Erythroblast (primary cell): ENCODE measurements at regions not wholly inside any gene's neighbourhood (a gene's known extent, or its start where the extent isn't known, plus 50 kb on each side); places are given as distances from the start of the nearest gene placed in this dataset.

Experiments used
- DNase-seq, 2 experiments: peaks; one replicate each; lab custom pipeline; 2025; lab: John Stamatoyannopoulos, UW
- GATA1 ChIP-seq: IDR thresholded peaks from 2 replicates; pipeline ENCODE4 v1.6.1; 2011; ENCODE audit warnings: low read depth, mild to moderate bottlenecking, control low read depth, low read length, moderate library complexity
- POLR2A ChIP-seq: IDR thresholded peaks from 2 replicates; pipeline ENCODE4 v1.6.1; 2011; ENCODE audit warnings: mild to moderate bottlenecking, low read length

DNA sequence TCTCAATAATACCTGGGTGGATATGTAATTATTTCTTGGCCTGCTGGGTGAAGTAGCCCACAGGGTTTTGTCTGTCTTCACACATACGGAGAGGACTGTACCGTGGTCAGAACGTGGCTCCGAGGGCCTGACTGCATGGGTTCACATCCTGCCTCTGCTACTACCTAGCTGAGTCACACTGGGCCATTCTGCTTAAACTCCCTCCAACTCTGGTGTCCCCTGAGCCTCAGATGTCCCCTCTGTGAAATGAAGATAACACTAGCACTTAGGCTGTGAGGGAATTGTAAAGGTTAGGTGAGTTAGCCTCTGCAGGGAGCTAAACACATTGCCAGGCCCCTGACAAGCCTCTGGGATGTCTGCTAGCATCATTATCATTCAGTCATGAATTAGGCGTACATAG lies 120.1 kb upstream of the NABP1 start:
- no peak for TF ChIP-seq GATA1
- no peak for TF ChIP-seq POLR2A
- peak in 1 of 2 experiments; percentile 44 for DNase-seq

DNA sequence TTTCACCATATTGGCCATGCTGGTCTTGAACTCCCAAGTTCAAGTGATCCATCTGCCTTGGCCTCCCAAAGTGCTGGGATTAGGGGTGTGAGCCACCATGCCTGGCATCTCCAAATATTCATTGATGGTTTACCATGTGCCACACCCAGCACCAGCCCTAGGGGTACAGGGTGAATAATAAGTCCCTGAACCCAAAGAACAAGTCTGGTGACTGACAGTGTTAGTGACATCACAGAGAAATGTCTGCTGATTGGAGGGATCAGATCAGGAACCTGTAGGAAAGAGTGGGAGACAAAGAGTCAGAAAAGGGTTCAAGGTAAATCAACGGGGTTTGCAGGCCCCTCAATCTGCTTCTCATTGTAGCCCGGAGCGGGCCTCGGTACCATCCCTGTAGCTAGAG lies 118.4 kb upstream of the NABP1 start:
- TF ChIP-seq GATA1 (no peak), POLR2A (no peak)
- no peak for DNase-seq

DNA sequence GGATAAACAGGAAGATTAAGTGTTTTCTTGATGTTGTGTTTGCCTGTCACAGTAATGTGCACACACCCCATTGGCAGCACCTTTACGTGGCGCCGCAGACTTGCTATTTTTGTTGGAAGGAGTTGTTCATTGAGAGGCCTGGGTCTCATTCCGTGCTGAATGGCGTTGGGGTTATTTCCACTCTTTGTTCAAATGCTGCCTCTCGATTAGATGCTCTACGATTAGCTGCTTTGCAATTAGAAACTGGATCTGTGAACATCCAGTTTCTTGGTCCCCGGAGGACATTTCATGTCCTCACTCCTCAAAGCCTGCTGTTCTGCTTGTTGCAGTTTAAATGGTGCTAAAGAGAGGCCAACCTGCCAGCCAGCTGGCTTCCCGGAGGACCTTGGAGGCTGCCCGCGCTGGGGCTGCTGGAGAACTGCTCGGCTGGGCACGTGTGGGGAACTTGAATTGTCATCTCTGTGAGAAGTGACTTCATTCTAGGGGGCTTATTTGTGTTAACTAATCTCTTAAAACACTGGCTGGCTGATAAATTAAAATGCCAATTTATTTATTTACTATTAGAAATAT lies 117.4 kb upstream of the NABP1 start:
- DNase-seq: no peak
- TF ChIP-seq POLR2A: no peak
- TF ChIP-seq GATA1: no peak

DNA sequence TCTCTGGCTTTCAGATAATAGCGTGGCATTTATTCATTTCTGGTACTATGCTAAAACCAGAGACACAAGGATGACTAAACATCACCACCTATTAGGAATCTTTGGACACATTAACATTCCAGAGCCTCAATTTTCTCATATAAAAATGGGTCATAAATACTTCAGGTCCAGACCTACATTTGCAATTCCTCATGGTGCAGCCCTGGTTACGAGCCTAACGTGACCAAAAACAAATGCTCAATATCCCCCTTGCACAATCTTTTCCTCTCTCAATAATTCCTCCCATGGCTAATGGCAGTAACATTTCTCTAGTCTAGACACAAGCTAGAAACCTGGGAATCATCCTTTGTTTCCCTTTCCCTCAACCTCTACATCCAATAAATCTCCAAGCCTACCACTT lies 112.8 kb upstream of the NABP1 start:
- DNase-seq: no peak
- TF ChIP-seq GATA1 (no peak), POLR2A (no peak)

DNA sequence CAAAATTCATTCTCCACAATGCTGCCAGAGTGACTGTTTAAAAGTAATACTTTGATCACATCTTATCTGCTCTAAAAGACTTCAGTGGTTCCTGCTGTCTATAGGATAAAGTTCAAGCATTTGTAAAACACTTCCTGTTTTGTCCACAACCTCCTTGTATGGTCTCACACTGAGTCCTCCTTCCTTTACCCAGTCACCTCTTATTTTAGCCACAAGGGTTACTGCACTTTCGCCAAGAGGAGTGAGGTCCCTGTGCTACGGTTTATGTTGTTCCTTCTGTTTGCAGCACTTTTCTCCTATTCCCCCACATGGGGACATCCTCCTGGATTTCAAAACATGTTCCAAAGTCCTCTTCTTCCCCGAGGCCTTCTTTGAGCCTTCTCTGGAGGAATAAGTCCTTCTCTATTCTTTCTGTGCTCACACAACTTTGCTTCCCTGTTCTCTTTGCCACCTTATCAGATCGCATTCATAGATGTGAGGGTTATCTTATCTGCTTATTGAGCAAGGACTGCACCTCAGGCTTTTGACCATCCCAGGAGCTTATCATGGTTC lies 112.2 kb upstream of the NABP1 start:
- TF ChIP-seq POLR2A (no peak), GATA1 (no peak)
- peak; percentile 47 to 75 for DNase-seq

DNA sequence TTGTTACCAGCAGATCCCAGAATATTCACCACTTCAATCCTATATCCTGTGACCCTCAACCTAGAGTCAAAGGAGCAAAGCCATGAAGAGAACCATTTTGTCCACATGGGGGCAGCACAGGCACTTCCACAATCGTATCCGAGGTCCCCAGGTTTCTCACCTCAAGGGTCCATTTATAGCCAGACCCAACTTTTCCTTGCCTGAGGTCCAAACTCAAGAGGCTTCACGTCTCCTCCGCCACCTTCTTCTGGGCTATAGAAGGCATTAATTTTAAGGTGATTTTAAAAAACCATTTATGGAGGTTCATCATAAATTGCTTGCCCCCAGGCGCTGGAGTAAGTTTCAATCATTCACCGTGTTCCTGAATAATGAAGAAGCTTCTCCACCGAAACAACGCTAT lies 111.6 kb upstream of the NABP1 start:
- peak; percentile 79 to 88 for DNase-seq
- TF ChIP-seq POLR2A: no peak
- TF ChIP-seq GATA1: no peak

DNA sequence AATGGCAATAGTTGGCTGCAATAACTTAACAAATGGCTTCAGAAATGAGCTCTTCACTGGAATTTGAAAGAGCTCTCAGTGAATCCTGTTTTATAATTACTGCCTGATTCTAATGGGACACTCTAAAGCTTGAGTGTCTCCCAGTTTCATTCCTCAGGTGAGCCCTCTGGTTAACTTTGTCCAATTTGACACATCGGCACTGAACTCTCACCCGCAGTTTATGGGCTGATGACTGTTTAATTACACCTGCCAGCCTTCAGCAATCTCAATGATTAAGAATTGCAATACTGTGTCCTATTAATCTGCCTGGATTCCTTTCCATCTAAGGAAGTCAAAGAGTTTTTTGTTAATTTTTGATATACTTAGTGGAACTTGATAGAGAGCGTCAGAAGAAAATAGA lies 110.7 kb upstream of the NABP1 start:
- TF ChIP-seq POLR2A (no peak), GATA1 (no peak)
- DNase-seq: no peak

DNA sequence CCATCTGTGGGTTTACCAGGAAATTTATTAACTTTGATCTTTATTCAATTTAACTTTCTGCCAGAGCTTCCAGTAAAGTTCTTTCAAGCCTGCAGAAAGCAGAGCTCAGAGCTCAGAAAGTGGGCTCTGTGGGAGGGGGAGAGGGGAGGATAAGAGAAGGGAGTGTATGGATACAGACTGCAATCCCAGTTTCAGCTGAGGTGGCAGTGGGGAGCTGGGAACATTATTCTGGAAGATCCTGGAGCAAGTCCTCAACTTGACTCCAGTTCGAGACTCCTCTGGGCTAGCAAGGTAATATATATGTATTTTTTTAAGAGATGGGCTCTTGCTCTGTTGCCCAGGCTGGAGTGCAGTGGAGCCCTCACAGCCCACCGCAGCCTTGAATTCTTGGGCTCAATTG lies 108.9 kb upstream of the NABP1 start:
- TF ChIP-seq GATA1 (no peak), POLR2A (no peak)
- no peak for DNase-seq

DNA sequence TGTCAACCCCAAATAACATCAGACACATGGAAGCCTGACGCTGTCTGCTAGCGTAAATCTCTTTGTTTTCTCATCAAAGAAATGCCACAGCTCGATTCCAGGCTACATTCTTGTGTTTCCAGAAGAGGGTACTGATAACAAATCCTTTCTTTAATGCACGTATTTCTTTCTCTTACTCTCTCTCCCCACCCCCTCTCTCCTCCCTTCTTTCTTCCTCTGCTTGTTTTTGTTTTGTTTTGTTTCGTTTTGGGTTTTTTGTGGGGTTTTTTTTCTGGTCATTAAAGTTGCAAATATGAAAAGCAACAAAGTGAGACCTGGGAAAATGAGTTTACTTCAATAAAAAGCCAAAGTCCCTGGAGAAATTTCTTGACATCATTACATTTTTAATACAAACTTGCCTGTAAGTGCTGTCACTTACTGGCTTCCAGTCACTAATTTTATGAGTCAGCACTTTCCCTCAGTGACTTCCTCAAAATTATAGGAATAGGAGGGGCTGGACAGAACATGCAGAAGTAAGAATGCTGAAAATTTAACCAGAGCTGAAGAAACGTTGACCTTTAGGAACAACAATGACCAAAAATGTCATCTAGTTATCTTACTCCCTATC lies 106.7 kb upstream of the NABP1 start:
- TF ChIP-seq GATA1 (no peak), POLR2A (no peak)
- DNase-seq: peak; percentile 67 to 77

DNA sequence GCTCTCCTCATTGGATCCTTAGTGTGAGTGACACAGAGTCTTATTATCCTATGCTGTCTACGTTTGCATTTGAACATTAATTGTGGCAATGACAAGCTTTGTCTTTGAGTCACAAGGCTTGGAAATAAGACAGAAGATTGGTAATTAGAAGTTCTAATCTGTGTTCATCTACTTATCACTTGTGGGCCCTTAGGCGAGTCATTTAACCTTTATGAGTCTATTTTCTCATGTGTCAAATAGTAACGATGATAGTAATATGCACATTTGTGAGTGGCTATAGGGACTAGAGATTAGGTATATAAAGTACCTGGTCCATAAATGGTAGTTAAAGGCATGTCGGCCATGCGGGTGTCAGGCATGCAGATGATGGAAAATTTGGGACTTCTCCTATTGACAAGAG lies 105.6 kb upstream of the NABP1 start:
- no peak for TF ChIP-seq POLR2A
- TF ChIP-seq GATA1: no peak
- no peak for DNase-seq

DNA sequence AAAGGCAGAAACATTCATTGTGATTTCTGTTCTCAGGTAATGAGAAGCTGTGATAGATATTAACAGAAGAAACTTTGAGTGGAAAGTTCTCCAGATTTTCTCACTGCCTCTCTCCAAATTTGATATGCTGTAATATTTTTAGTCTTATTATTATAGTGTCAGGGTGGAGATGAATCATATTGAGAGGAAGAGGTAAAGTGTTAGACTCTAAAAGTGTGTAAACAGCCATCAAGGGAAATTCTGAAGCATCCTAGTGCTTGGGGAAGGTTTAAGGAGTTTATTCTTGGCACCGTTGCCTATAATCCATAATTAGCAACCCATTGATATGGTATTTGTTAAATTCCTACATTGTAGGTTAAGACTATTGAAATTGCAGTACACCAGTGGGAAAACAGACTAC lies 104.7 kb upstream of the NABP1 start:
- no peak for DNase-seq

DNA sequence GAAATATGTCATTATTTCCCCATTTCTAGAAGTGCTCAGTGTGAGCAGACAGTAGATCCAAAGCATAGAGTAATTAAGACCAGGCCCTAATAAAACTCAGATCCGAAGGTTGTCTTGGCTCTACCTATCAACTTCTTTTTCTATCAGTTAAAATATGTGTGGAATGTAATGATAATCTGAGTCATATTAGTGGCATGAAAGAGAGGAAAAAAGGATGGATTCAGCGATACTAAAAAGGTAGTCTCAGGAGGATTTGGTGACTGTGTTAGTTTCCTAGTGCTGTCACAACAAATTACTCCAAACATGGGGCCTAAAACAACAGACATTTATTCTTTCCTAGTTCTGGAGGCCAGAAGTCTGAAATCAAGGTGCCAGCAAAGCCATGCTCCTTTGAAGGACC lies 103.7 kb upstream of the NABP1 start:
- no peak for DNase-seq
- no peak for TF ChIP-seq GATA1
- TF ChIP-seq POLR2A: no peak

More for the DNA sequence above, 104.7 kb upstream of the NABP1 start:
- no peak for TF ChIP-seq POLR2A
- no peak for TF ChIP-seq GATA1

DNA sequence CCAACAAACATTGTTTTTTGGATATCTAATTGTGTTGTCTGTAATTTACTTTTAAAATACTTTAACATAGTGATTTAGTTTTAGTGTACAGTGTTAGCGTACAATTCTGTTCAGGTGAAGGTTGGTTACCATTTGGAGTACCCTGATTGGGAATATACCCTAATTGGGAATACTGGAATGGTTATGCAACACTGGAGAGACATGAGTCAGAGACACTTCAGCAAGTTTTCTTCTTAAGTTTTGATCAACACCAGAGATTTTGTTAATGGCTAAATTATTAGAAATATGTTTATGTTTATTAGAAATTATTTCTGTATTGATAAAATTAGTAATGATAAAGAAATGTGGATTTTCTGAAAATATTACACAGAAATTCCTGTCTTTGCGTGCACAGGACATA lies 100.3 kb upstream of the NABP1 start:
- no peak for DNase-seq
- TF ChIP-seq POLR2A (no peak), GATA1 (no peak)

DNA sequence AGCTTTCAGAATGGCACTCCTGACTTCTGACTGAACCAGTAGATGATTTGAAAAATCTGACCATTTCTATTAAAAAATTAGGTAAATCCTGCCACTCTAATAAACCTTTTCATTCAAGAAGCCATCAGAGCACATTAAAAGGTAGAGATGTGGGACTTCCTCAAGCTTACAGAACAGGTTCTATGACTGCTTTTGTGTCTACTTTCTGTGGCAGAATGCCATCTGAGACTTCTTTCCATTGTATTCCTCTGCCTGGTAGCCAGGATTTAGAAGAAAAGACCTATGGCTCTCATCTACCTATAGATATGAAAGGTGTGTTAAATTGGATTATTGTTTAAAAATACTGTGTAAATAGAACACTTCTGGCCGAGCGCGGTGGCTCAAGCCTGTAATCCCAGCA lies 99.9 kb upstream of the NABP1 start:
- no peak for TF ChIP-seq GATA1
- TF ChIP-seq POLR2A: no peak
- DNase-seq: no peak

DNA sequence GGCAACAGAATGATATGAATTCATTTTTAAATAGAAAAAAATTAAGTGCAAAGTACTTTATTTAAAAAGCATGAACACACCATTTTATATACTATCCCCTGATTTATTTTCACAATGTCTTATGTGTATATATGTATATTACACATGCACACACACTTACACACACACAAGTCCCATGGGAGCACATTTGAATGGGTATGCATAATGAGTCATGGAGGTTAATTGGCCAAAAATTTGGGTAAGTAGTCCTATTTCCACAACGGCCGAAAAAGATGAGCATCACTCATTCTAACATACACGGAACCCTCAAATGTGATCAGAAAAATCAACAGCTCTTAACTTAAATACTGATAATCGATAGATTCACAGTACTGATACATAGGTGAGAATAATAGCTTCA lies 97.4 kb upstream of the NABP1 start:
- no peak for DNase-seq
- TF ChIP-seq GATA1: no peak
- TF ChIP-seq POLR2A: no peak

DNA sequence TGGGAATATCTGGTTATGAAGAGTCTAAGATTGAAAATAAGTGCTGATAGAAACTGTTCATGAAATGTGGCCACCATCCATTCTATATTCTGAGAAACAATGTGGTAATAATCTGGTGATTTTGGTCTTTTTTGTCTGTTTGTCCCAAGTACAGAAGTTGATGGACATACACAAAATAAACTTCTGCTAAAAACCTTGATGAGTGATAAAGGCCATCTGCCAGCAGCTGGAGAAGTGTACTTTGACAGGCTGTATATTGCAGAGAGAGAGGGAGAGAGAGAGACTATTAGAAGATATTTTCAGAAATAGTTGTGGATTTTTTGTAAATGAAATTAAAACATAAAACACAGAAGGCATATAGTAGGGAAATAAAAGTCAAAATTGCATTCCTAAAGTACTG lies 96.9 kb upstream of the NABP1 start:
- TF ChIP-seq GATA1: no peak
- no peak for TF ChIP-seq POLR2A
- no peak for DNase-seq
